GM21515 (cell line): ENCODE measurements at regions not wholly inside any gene's neighbourhood (a gene's known extent, or its start where the extent isn't known, plus 50 kb on each side); places are given as distances from the start of the nearest gene placed in this dataset.

Experiments
- ATAC-seq: cut with Tn5 transposase; IDR thresholded peaks from one replicate; pipeline ENCODE4 v1.9.1; 2021; ENCODE audit not compliant: unreplicated experiment

GRCh38 chr5:152987131-152987530 lies 503.3 kb upstream of the GRIA1 start:
- no peak for ATAC-seq

- ATAC-seq: no peak
Observed at GRCh38 chr5:152990217-152990616, 500.3 kb upstream of the GRIA1 start.

- ATAC-seq: no peak
Observed at GRCh38 chr5:152990649-152991048, 499.8 kb upstream of the GRIA1 start.

GRCh38 chr5:152994033-152994680 lies 496.3 kb upstream of the GRIA1 start:
- no peak for ATAC-seq

- no peak for ATAC-seq
Observed at GRCh38 chr5:152995214-152995725, 495.2 kb upstream of the GRIA1 start.

GRCh38 chr5:153005711-153006110 lies 484.8 kb upstream of the GRIA1 start:
- no peak for ATAC-seq

GRCh38 chr5:153006681-153007080 lies 483.8 kb upstream of the GRIA1 start:
- no peak for ATAC-seq

DNA sequence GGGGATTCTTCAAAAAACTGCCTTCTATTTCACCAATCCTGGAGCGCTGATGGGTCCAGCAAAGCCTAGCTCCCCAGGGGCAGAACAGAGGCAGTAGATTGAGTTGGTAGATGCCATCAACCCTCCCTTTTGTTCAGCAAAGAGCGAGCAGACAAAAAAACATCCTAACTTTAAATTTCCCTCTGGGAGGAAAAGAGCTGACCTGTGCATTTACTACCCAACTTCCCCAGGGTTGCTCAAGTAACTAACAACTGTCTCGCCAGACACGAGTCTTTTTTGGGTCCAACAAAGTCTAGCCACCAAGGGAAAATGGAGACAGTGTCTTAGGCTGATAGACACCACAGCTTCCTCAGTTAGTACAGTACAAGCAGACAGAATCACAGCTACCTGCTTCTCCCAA lies 476.3 kb upstream of the GRIA1 start:
- no peak for ATAC-seq

GRCh38 chr5:153018121-153018520 lies 472.3 kb upstream of the GRIA1 start:
- ATAC-seq: no peak

DNA sequence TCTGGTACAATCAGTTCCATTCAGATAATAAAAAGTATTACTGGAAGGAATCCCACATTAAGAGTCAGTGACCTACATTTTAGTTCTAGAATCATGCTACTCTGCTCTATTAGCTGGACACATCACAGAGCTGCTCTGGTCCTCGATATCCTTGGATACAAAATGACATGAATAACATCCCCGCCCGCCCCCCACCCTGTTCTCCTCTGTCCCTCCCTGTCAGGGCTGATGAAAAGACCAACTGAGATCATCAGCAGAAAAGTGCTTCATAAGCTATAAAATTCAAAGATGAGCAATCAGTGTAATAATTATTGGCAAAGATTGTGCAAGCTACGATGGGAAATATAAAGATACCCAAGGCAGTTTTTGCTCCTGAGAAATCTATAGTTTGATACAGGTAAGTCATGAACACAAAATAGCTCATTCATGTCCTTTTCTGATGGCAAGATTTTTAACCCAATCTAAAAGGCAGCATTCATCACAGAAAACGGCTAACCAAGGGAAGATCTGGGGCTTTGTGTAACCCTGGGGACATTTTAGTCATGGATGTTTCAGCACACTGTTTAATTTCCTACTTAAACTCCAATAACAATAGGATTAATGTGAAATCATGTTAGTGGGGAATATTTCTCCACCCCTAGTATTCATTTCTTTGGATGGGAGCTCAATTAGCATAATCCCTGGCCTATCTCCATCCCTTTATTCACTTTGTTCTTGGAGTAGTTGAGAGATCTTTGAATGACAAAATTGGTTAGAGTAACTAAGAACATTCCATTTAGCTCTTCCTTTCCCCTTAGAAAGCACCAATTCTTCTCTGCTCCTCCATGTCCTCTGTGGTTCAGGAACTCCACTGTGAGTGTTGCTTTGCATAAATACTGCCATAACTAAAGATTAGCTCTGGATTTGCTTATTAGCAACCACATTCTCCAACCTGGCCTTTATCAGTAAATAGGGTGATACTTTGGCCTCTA lies 459.4 kb upstream of the GRIA1 start:
- ATAC-seq: no peak

GRCh38 chr5:153039501-153039900 lies 451.0 kb upstream of the GRIA1 start:
- ATAC-seq: no peak

DNA sequence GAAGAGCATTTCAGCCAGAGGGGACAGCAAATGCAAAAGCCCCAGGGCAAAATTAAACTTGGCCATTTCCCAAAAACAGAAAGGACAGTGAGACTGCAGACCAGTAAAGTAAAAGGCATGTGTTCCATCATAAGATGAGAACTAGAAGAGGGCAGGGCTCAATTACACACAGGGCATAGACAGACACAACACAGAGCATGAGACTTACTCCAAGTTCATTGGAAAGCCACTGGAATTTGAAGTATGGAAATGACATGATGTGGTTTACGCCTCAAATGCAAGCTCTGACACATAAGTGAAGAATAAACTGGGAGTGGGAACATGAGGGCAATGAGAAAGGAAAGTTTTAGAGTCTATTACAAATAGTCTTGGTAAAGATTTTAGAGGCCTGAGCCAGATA lies 446.6 kb upstream of the GRIA1 start:
- no peak for ATAC-seq

GRCh38 chr5:153050496-153051179 lies 439.8 kb upstream of the GRIA1 start:
- ATAC-seq: no peak

DNA sequence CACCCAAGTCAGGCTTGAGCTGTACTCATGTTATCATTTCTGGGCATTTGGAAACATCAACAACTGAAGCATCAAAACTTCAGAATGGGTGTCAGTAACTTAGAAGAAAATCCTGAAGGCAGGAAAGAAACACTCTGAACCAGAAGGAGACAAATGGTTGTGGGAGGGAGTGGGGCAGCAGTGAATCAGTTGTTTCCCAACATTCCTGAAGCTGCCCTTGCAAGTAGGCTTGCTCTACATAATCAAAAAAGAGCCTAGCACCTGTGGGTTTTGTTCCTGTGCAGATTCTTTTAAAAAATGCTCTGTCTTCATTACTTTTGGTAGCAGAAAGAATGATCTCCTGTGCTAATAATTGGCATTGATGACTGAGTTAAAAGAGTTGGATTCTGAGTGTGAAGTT lies 424.2 kb upstream of the GRIA1 start:
- no peak for ATAC-seq

DNA sequence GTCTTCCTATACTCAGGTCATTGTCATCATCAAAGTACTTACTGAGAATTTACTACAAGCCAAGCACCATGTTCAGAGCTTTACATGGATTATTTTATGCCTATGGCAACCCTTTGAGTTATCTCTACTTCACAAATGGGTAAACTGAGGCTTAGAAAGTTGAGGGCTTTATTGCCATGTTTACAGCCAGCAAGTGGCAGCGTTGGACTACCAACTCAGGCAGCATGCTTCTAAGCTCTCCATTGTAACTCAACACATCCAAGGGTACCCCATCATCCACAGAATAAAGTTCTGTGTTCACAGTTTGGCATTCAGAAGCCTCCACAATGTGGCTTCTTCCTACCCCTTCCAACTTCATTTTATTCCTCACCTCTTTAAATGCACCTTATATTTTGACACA lies 422.6 kb upstream of the GRIA1 start:
- ATAC-seq: no peak

DNA sequence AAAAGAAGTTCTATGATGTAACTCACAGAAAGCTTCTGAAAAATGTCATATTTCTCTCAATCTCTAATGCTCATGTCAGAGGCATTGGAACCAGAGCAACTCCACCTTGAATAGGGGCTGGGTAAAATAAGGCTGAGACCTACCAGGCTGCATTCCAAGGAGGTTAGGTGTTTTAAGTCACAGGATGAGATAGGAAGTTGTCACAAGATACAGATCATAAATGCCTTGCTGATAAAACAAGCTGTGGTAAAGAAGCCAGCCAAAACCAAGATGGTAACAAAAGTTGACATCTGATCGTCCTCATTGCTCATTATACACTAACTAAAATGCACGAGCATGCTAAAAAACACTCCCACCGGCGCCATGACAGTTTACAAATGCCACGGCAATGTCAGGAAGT lies 411.1 kb upstream of the GRIA1 start:
- no peak for ATAC-seq

- no peak for ATAC-seq
Observed at GRCh38 chr5:153080940-153081339, 409.5 kb upstream of the GRIA1 start.

GRCh38 chr5:153081385-153081784 lies 409.1 kb upstream of the GRIA1 start:
- no peak for ATAC-seq

DNA sequence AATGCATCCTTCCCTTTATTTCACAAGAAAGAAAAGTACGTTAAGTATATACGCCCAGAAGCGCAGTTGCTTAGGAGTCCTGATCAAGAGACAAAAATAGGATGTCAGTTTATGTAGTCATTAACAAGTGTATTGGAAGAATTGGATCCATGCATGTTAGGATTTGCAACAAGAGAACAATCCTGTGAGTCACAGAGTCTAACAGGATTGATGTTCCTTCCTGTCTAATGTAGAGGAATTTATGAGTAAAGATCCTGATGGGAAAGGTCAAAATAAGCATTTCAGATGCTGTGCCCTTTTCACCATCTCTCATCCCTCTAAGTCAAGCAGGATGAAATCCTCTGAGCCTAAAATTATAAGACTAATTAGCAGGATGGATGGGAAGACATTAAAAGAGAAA lies 406.0 kb upstream of the GRIA1 start:
- no peak for ATAC-seq

DNA sequence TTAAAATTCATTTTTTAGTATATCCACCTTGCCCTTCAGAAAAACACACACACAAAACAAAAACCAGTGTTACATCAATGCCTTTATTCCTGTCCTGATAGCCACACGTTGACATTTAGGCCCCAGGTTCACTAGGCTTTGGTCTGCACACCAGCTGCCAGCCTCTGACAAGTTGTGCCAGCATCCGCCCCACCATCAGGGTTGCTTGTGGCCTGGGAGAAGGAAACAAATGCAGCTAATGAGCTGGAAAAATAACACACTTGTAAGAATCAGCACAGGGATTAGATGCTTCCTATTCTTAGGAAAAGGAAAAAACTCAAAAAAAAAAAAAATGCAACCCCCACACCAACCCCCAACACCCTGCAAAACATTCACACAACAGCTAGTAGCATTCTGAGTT lies 404.0 kb upstream of the GRIA1 start:
- no peak for ATAC-seq

DNA sequence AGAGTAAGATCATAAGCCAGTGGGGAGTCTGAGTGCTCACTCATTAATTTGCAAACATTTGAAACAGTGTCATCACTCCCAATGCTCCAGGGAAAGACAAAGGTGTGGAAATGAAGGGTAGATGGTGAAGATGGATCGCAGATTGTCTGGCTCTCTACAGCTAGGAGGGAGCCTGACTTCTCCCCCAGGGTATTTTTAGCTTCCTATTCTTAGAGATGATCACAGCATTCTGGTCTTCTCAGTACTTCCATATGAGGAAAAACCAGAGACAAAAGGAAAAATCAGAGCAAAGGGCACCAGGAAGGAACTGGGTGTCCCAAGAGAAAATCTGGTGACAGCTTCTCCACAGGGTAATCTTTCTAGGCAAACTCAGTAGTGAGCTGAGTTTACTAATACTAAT lies 401.9 kb upstream of the GRIA1 start:
- ATAC-seq: no peak

GRCh38 chr5:153094333-153094732 lies 396.1 kb upstream of the GRIA1 start:
- ATAC-seq: no peak
